GM21381 (cell line): ENCODE measurements at regions not wholly inside any gene's neighbourhood (a gene's known extent, or its start where the extent isn't known, plus 50 kb on each side); places are given as distances from the start of the nearest gene placed in this dataset.

Source experiments
- ATAC-seq: cut with Tn5 transposase; IDR thresholded peaks from one replicate; pipeline ENCODE4 v1.9.1; 2021; ENCODE audit warnings: mild to moderate bottlenecking, moderate library complexity; ENCODE audit not compliant: unreplicated experiment

DNA sequence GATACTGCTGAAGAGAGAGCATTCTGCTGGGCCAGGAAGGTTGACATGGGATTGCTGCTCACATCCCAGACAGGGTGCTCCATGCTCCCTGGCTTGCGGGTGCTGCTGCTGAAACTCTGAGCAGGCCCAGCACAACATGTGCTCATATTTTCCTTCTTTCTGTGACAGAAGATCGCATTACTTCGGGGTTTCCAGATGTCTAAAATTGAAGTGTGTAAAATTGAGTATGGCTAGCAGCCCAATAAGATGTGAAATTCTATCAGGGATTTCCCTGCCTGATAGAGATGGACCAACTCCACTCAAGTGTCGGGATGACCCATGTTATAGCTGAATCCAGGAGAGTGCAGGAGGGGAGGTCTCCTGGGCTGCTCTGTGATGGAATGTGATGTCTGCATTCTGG is 55.6 kb upstream of the KL start:
- no peak for ATAC-seq

DNA sequence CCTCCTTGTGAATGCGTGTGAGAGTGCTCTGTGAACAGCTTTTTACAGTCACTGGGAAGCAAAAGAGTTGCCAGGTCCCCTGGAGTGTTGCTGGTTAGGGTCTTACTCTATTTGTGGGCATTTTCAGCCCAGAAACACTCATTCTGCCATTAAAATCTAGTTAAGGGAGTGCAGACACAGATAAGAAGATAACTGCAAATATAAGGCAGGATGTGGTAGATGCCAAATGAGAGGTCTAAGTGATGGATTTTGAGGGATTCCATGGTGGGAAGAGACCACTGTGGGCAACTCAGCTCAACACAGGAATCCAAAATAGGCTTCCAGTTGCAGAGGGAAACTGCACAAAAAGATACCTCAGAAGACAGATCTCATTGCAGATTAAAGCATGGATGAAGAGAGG is 54.5 kb upstream of the KL start:
- ATAC-seq = no peak

DNA sequence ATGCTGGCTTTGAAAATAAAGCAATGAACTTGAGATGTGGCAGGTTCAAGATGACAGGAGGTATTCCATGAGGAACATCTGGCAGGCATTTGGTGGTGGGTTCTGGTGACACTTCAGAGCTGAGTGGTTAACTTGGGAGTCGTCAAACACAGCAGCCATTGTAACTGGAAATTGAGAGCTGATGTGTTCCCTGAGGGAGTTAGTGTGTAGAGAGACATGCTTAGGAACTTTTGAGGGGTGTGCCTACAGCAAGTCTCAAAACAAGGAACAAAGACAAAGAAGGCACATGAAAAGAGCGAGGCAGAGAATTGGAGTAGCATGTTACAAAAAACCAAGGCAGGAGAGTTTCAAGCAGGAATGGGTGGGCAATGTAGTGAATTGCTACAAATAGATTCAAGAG is 53.9 kb upstream of the KL start:
- ATAC-seq = no peak

- ATAC-seq = no peak
Measured at GRCh38 chr13:32964987-32965386, 51.2 kb upstream of the KL start.
